Activated T-cell treated with anti-CD3 and anti-CD28 coated beads, Interleukin-2, amount 50 U/mL, for 4 hours (primary cell): ENCODE measurements at regions not wholly inside any gene's neighbourhood (a gene's known extent, or its start where the extent isn't known, plus 50 kb on each side); places are given as distances from the start of the nearest gene placed in this dataset.

Experiments used
- ATAC-seq, 2 donors: fragments of 200-7000 bp; cut with Tn5 transposase; one replicate each; pipeline ENCODE4 v1.10.0; 2021
- DNase-seq: peaks from one replicate; pipeline ENCODE4 v3.0.0-alpha.2; 2020
- H3K27me3 Mint-ChIP-seq: one replicate; pipeline ENCODE4 v1.8.0; 2021; ENCODE audit warnings: low read depth, mixed read lengths
- H3K36me3 Mint-ChIP-seq: one replicate; pipeline ENCODE4 v1.8.0; 2022; ENCODE audit warnings: mixed read lengths; ENCODE audit not compliant: insufficient read depth
- H3K4me1 Mint-ChIP-seq: one replicate; pipeline ENCODE4 v1.8.0; 2021; ENCODE audit warnings: low read depth, mixed read lengths
- H3K4me3 Mint-ChIP-seq: one replicate; pipeline ENCODE4 v1.8.0; 2021; ENCODE audit warnings: mild to moderate bottlenecking, moderate library complexity, mixed read lengths
- H3K9me3 Mint-ChIP-seq: one replicate; pipeline ENCODE4 v1.8.0; 2021; ENCODE audit warnings: mixed read lengths

DNA sequence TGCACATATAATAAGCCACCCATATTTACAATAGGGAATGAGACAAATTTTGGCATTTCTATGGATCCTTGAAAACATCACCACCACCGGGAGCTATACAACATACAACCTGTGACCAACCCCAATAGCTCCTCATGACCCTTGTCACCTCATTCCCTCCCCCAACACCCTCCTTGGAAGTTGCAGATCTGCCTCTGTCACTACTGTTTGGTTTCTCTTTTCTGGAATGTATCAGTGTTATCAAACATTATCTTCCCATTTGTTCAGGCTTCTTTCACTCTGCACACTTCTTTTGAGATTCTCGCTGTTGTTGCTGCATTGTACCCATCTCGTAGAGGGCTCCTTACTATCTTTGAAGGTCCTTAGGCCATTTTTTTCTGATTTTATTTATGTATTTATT lies 75.6 kb downstream of the ZNF280B start:
- no peaks in the 10 kb centered on the region for H3K9me3 Mint-ChIP-seq
- H3K4me1 Mint-ChIP-seq = no peaks in the 10 kb centered on the region
- DNase-seq = no peak
- H3K4me3 Mint-ChIP-seq = no peak overlapping the region
- no peaks in the 10 kb centered on the region for H3K36me3 Mint-ChIP-seq
- ATAC-seq = no peak
- peaks cover 24% of the 10 kb centered on the region for H3K27me3 Mint-ChIP-seq

DNA sequence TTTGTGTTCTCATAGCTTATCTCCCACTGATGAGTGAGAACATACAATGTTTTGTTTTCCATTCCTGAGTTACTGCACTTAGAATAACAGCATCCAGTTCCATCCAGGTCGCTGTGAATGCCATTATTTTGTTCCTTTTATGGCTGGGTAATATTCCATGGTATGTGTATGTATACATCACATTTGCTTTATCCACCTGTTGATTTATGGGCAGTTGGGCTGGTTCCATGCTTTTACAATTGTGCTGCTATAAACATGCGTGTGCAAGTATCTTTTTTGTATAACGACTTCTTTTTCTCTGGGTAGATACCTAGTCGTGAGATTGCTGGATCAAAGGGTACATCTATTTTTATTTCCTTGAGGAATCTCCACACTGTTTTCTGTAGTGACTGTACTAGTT lies 74.8 kb downstream of the ZNF280B start:
- no peak for ATAC-seq
- Mint-ChIP-seq H3K4me3 (no peak overlapping the region), H3K9me3 (no peaks in the 10 kb centered on the region), H3K4me1 (no peaks in the 10 kb centered on the region), H3K36me3 (no peaks in the 10 kb centered on the region), H3K27me3 (peaks cover 22% of the 10 kb centered on the region)
- DNase-seq = no peak
